ENCODE measurements at regions not wholly inside any gene's neighbourhood (a gene's known extent, or its start where the extent isn't known, plus 50 kb on each side); places are given as distances from the start of the nearest gene placed in this dataset.

GRCh38 chr4:36417146-36417545 lies 135.7 kb downstream of the DTHD1 start:
- no peak for TF ChIP-seq CTCF (IDR thresholded peaks at IDR 0.05; ENCODE audit: low read depth, low read length)
- no peak overlapping the region for H3K4me3 ChIP-seq (ENCODE audit: low read depth, low read length)
- no peak overlapping the region for H3K27ac ChIP-seq
- peaks cover 55% of the 10 kb centered on the region for H3K27me3 ChIP-seq (ENCODE audit: insufficient read depth, low read depth, severe bottlenecking)
- H3K36me3 ChIP-seq = no peaks in the 10 kb centered on the region
- no peaks in the 10 kb centered on the region for H3K9me3 ChIP-seq (ENCODE audit: severe bottlenecking)
- DNase-seq = no peak

- TF ChIP-seq CTCF (IDR thresholded peaks at IDR 0.05; ENCODE audit: low read depth, low read length) = no peak
- Histone ChIP-seq H3K27me3 (ENCODE audit: insufficient read depth, low read depth, severe bottlenecking) (peaks cover 64% of the 10 kb centered on the region), H3K27ac (no peak overlapping the region)
Observed at GRCh38 chr4:36420111-36420679, 138.8 kb downstream of the DTHD1 start.

GRCh38 chr4:36422607-36423006 lies 141.2 kb downstream of the DTHD1 start:
- DNase-seq = no peak
- no peak for TF ChIP-seq CTCF (IDR thresholded peaks at IDR 0.05; ENCODE audit: low read depth, low read length)
- Histone ChIP-seq H3K36me3 (no peaks in the 10 kb centered on the region), H3K27me3 (ENCODE audit: insufficient read depth, low read depth, severe bottlenecking) (peaks cover 49% of the 10 kb centered on the region), H3K4me3 (ENCODE audit: low read depth, low read length) (no peak overlapping the region), H3K27ac (no peak overlapping the region), H3K9me3 (ENCODE audit: severe bottlenecking) (no peaks in the 10 kb centered on the region)

More at GRCh38 chr4:36420111-36420679, 138.8 kb downstream of the DTHD1 start:
- DNase-seq = no peak
- Histone ChIP-seq H3K9me3 (ENCODE audit: severe bottlenecking) (no peaks in the 10 kb centered on the region), H3K36me3 (no peaks in the 10 kb centered on the region), H3K4me3 (ENCODE audit: low read depth, low read length) (no peak overlapping the region)

- Histone ChIP-seq H3K27me3 (ENCODE audit: insufficient read depth, low read depth, severe bottlenecking) (peaks cover 41% of the 10 kb centered on the region), H3K9me3 (ENCODE audit: severe bottlenecking) (no peaks in the 10 kb centered on the region), H3K4me3 (ENCODE audit: low read depth, low read length) (no peak overlapping the region), H3K27ac (no peak overlapping the region), H3K36me3 (no peaks in the 10 kb centered on the region)
- no peak for DNase-seq
- TF ChIP-seq CTCF (IDR thresholded peaks at IDR 0.05; ENCODE audit: low read depth, low read length) = no peak
Observed at GRCh38 chr4:36426741-36427140, 145.3 kb downstream of the DTHD1 start.

GRCh38 chr4:36427696-36428095 lies 146.3 kb downstream of the DTHD1 start:
- H3K27ac ChIP-seq = no peak overlapping the region
- DNase-seq = no peak
- H3K27me3 ChIP-seq (ENCODE audit: insufficient read depth, low read depth, severe bottlenecking) = peaks cover 40% of the 10 kb centered on the region
- H3K36me3 ChIP-seq = no peaks in the 10 kb centered on the region
- no peak for TF ChIP-seq CTCF (IDR thresholded peaks at IDR 0.05; ENCODE audit: low read depth, low read length)
- H3K9me3 ChIP-seq (ENCODE audit: severe bottlenecking) = no peaks in the 10 kb centered on the region
- no peak overlapping the region for H3K4me3 ChIP-seq (ENCODE audit: low read depth, low read length)

- Histone ChIP-seq H3K27ac (no peak overlapping the region), H3K27me3 (ENCODE audit: insufficient read depth, low read depth, severe bottlenecking) (peaks cover 30% of the 10 kb centered on the region), H3K9me3 (ENCODE audit: severe bottlenecking) (no peaks in the 10 kb centered on the region), H3K36me3 (no peaks in the 10 kb centered on the region), H3K4me3 (ENCODE audit: low read depth, low read length) (no peak overlapping the region)
- DNase-seq = no peak
- no peak for TF ChIP-seq CTCF (IDR thresholded peaks at IDR 0.05; ENCODE audit: low read depth, low read length)
Observed at GRCh38 chr4:36432586-36432985, 151.2 kb downstream of the DTHD1 start.

All from WERI-Rb-1 (cell line).